Right lobe of liver (tissue), 6 donors: ENCODE measurements at regions not wholly inside any gene's neighbourhood (a gene's known extent, or its start where the extent isn't known, plus 50 kb on each side); places are given as distances from the start of the nearest gene placed in this dataset.

Source experiments
- ATAC-seq, 4 donors: fragments of 200-7000 bp; cut with Tn5 transposase; one replicate each; pipeline ENCODE4 v1.9.1; 2020; ENCODE audit warnings: mild to moderate bottlenecking in 4 of 4, moderate library complexity in 4 of 4
- DNase-seq, 3 donors: peaks; one replicate each; pipeline ENCODE4 v3.0.0-alpha.2; 2020
- H3K27ac ChIP-seq, 3 donors: fragments of 200-600 bp; one replicate each; pipeline ENCODE4 v1.8.0; 2022
- H3K27me3 ChIP-seq, 2 donors: fragments of 200-600 bp; one replicate each; pipeline ENCODE4 v1.8.0; 2022
- H3K36me3 ChIP-seq, 4 donors: fragments of 200-600 bp; sonication (generic) in 1 of 4; one replicate each; pipeline versions ENCODE4 v1.5.1 to v1.8.0; 2017 to 2022; ENCODE audit warnings: control low read depth in 1 of 4
- H3K4me1 ChIP-seq, 4 donors: fragments of 200-600 bp; sonication (generic) in 1 of 4; one replicate each; pipeline versions ENCODE4 v1.5.1 to v1.8.0; 2017 to 2022; ENCODE audit warnings: control low read depth in 1 of 4
- H3K4me3 ChIP-seq, 3 donors: fragments of 200-600 bp; one replicate each; pipeline ENCODE4 v1.8.0; 2022
- H3K9me3 ChIP-seq, 4 donors: fragments of 200-600 bp; sonication (generic) in 1 of 4; one replicate each; pipeline versions ENCODE4 v1.5.1 to v1.8.0; 2017 to 2022; ENCODE audit warnings: control low read depth in 1 of 4
- POLR2A ChIP-seq: fragments of 450-650 bp; IDR thresholded peaks from one replicate; pipeline ENCODE4 v1.6.1; 2017; ENCODE audit warnings: antibody characterized with exemption, mild to moderate bottlenecking
- WGBS: methylation state at CpG from one replicate; pipeline ENCODE4 v1.1.6; 2018; ENCODE audit warnings: low coverage, low lambda C conversion rate; ENCODE audit not compliant: insufficient coverage; ENCODE audit errors: missing lambda C conversion rate; 5-methylcytosine and 5-hydroxymethylcytosine counted together
- intact Hi-C, 2 donors: fragments of 100-400 bp; cut with DNase I; formaldehyde crosslinking; loops; one replicate each; pipeline versions ENCODE4 v1.11.2 to v1.14.1; 2022
- TF ChIP-seq, protein P1 (sequence below), 4 donors: fragments of 200-600 bp in 3 of 4; fragments of 450-650 bp in 1 of 4; IDR thresholded peaks; one replicate each; pipeline versions ENCODE4 v1.5.1 to v1.8.0; 2016 to 2022; ENCODE audit warnings: antibody characterized with exemption in 4 of 4, mild to moderate bottlenecking in 2 of 4
- donor health status: DM: no; HTN: yes; CAD: no.
- donor health status: DM: no; HTN: no; CAD: no.
- donor health status: DM: no; HTN: no; CAD: no.
- donor health status: DM: no; HTN: yes; CAD: no.
- donor health status: DM: no; HTN: yes; CAD: no.

- Histone ChIP-seq H3K4me3 (no peak overlapping the region), H3K27me3 (no peaks in the 10 kb centered on the region), H3K27ac (no peak overlapping the region), H3K36me3 (no peaks in the 10 kb centered on the region), H3K9me3 (no peaks in the 10 kb centered on the region), H3K4me1 (no peaks in the 10 kb centered on the region)
- TF ChIP-seq POLR2A = no peak
- TF ChIP-seq, protein P1, sequence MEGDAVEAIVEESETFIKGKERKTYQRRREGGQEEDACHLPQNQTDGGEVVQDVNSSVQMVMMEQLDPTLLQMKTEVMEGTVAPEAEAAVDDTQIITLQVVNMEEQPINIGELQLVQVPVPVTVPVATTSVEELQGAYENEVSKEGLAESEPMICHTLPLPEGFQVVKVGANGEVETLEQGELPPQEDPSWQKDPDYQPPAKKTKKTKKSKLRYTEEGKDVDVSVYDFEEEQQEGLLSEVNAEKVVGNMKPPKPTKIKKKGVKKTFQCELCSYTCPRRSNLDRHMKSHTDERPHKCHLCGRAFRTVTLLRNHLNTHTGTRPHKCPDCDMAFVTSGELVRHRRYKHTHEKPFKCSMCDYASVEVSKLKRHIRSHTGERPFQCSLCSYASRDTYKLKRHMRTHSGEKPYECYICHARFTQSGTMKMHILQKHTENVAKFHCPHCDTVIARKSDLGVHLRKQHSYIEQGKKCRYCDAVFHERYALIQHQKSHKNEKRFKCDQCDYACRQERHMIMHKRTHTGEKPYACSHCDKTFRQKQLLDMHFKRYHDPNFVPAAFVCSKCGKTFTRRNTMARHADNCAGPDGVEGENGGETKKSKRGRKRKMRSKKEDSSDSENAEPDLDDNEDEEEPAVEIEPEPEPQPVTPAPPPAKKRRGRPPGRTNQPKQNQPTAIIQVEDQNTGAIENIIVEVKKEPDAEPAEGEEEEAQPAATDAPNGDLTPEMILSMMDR (IDR thresholded peaks at IDR 0.05) = no peak
- ATAC-seq (no peak), DNase-seq (no peak)
- 70% methylated on average over 4 of the region's 4 CpGs for WGBS
- intact Hi-C loops = no loop called here
Observed at GRCh38 chr6:9020001-9020400, 584.7 kb upstream of the SLC35B3 start.

DNA sequence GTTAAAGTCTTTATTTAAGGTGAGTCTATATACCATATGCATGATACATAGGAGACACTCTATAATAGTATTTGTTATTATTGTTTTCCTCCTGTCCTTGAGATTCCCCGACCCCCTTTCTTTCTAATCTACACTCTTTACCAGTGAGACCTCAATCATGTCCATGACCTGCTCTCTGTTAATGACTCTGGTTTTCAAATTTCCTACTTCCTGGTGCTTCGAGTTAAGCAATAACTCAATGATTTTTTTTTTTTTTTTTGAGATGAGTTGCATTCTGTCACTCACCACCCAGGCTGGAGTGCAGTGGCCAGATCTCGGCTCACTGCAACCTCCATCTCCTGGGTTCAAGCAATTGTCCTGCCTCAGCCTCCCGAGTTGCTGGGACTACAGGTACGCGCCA lies 574.6 kb upstream of the SLC35B3 start:
- no peaks in the 10 kb centered on the region for H3K4me1 ChIP-seq
- ATAC-seq (no peak), DNase-seq (no peak)
- WGBS = 60% methylated on average over 6 of the region's 6 CpGs
- no peaks in the 10 kb centered on the region for H3K9me3 ChIP-seq
- H3K36me3 ChIP-seq = no peaks in the 10 kb centered on the region
- intact Hi-C loops = no loop called here
- H3K4me3 ChIP-seq = no peak overlapping the region
- no peaks in the 10 kb centered on the region for H3K27me3 ChIP-seq
- TF ChIP-seq, protein P1 (IDR thresholded peaks at IDR 0.05) = no peak
- H3K27ac ChIP-seq = no peak overlapping the region

- TF ChIP-seq, protein P1 (IDR thresholded peaks at IDR 0.05) = no peak
- TF ChIP-seq POLR2A = no peak
- H3K4me1 ChIP-seq = no peaks in the 10 kb centered on the region
Observed at GRCh38 chr6:9007027-9007426, 571.7 kb upstream of the SLC35B3 start.

DNA sequence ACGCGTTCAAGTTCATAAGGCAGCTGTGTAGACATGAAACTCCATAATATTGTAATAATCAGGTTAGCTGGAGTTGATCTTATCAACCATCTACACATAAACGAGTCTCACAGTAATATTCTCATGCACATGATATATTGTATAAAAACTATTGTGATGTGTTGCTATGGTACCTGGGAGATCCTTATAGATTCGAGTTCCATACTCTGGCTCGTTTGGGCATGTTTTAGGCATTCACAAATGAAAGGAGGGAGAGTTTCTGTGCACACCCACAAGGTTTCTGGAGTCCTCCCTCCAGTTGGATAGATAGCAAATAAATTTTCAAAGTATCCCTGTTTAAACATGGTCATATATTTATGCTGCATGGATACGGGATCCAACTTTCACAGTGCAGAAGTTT lies 567.5 kb upstream of the SLC35B3 start:
- Histone ChIP-seq H3K36me3 (no peaks in the 10 kb centered on the region), H3K4me1 (no peaks in the 10 kb centered on the region), H3K4me3 (no peak overlapping the region), H3K27me3 (no peaks in the 10 kb centered on the region), H3K27ac (no peak overlapping the region), H3K9me3 (no peaks in the 10 kb centered on the region)
- intact Hi-C loops = no loop called here
- 62% methylated on average over 6 of the region's 6 CpGs for WGBS
- no peak for TF ChIP-seq POLR2A
- TF ChIP-seq, protein P1 (IDR thresholded peaks at IDR 0.05) = no peak
- no peak for DNase-seq
- ATAC-seq = no peak

More at GRCh38 chr6:9007027-9007426, 571.7 kb upstream of the SLC35B3 start:
- H3K27ac ChIP-seq = no peak overlapping the region
- no peaks in the 10 kb centered on the region for H3K27me3 ChIP-seq
- DNase-seq = no peak
- intact Hi-C loops = no loop called here
- no peaks in the 10 kb centered on the region for H3K36me3 ChIP-seq
- no peaks in the 10 kb centered on the region for H3K9me3 ChIP-seq
- H3K4me3 ChIP-seq = no peak overlapping the region
- WGBS = 65% methylated on average over 3 of the region's 5 CpGs
- no peak for ATAC-seq

GRCh38 chr6:8995156-8995555 lies 559.8 kb upstream of the SLC35B3 start:
- intact Hi-C loops = no loop called here
- ATAC-seq (no peak), DNase-seq (no peak)
- H3K4me3 ChIP-seq = no peak overlapping the region
- H3K9me3 ChIP-seq = no peaks in the 10 kb centered on the region
- H3K4me1 ChIP-seq = no peaks in the 10 kb centered on the region
- no peaks in the 10 kb centered on the region for H3K27me3 ChIP-seq
- 62% methylated on average over 1 of the region's 1 CpG for WGBS
- TF ChIP-seq, protein P1 (IDR thresholded peaks at IDR 0.05) = no peak
- no peak for TF ChIP-seq POLR2A
- H3K27ac ChIP-seq = no peak overlapping the region
- no peaks in the 10 kb centered on the region for H3K36me3 ChIP-seq
